Lung (tissue), 11 donors: ENCODE measurements at regions not wholly inside any gene's neighbourhood (a gene's known extent, or its start where the extent isn't known, plus 50 kb on each side); places are given as distances from the start of the nearest gene placed in this dataset.
A peak's percentile ranks its signal among the peaks of the same experiment; 100 is the strongest.

Experiments
- ATAC-seq: fragments of 200-7000 bp; cut with Tn5 transposase; one replicate; pipeline ENCODE4 v1.9.1; 2020; ENCODE audit warnings: moderate number of reproducible peaks; ENCODE audit not compliant: insufficient read depth, low FRiP score
- DNase-seq, 3 donors: peaks; one replicate each; pipeline ENCODE4 v3.0.0-alpha.2; 2013 to 2017
- H3K27ac ChIP-seq, 2 donors: one replicate each; pipeline ENCODE4 v1.5.1; 2013; ENCODE audit warnings: mild to moderate bottlenecking in 2 of 2, moderate library complexity in 2 of 2, control low read depth in 1 of 2, inconsistent platforms in 1 of 2, low read depth in 1 of 2, low read length in 1 of 2
- H3K27me3 ChIP-seq, 3 donors: one replicate each; pipeline ENCODE4 v1.5.1; 2013; ENCODE audit warnings: low read length in 2 of 3; ENCODE audit not compliant: control insufficient read depth in 3 of 3, insufficient read depth in 3 of 3
- H3K36me3 ChIP-seq, 4 donors: one replicate each; pipeline ENCODE4 v1.5.1; 2013; ENCODE audit warnings: low read length in 4 of 4, mild to moderate bottlenecking in 1 of 4, moderate library complexity in 1 of 4; ENCODE audit not compliant: control insufficient read depth in 4 of 4, insufficient read depth in 4 of 4
- H3K4me1 ChIP-seq, 5 donors: one replicate each; pipeline ENCODE4 v1.5.1; 2013; ENCODE audit warnings: low read length in 5 of 5, mild to moderate bottlenecking in 2 of 5, moderate library complexity in 1 of 5; ENCODE audit not compliant: control insufficient read depth in 5 of 5, insufficient read depth in 5 of 5
- H3K4me3 ChIP-seq: one replicate; pipeline ENCODE4 v1.5.1; 2013; ENCODE audit warnings: mild to moderate bottlenecking, control low read depth, moderate library complexity
- H3K9ac ChIP-seq, 2 donors: one replicate each; pipeline ENCODE4 v1.5.1; 2013; ENCODE audit warnings: low read length in 2 of 2, control low read depth in 1 of 2; ENCODE audit not compliant: insufficient read depth in 1 of 2
- H3K9me3 ChIP-seq, 4 donors: one replicate each; pipeline ENCODE4 v1.5.1; 2013; ENCODE audit warnings: low read length in 3 of 4, mild to moderate bottlenecking in 1 of 4, moderate library complexity in 1 of 4; ENCODE audit not compliant: control insufficient read depth in 4 of 4, insufficient read depth in 3 of 4
- WGBS, 2 donors: extraction: QIAGEN DNeasy Blood & Tissue Kit; methylation state at CpG; one replicate each; pipeline ENCODE4 v1.1.7; 2013; 5-methylcytosine and 5-hydroxymethylcytosine counted together
- TF ChIP-seq, protein P1 (sequence below): IDR thresholded peaks from 2 replicates; pipeline ENCODE4 v1.5.1; 2012; ENCODE audit warnings: mild to moderate bottlenecking; ENCODE audit errors: control extremely low read depth, extremely low read depth
- donor health status: control.
- donor health status: control.
- donor health status: Bipolar disorder and iron deficiency.
- donor health status: healthy.
- donor health status: DM: yes; HTN: yes; CAD: no.

GRCh38 chr16:86690970-86691369 lies 112.6 kb downstream of the FOXL1 start:
- no peaks in the 10 kb centered on the region for H3K4me1 ChIP-seq
- TF ChIP-seq, protein P1, sequence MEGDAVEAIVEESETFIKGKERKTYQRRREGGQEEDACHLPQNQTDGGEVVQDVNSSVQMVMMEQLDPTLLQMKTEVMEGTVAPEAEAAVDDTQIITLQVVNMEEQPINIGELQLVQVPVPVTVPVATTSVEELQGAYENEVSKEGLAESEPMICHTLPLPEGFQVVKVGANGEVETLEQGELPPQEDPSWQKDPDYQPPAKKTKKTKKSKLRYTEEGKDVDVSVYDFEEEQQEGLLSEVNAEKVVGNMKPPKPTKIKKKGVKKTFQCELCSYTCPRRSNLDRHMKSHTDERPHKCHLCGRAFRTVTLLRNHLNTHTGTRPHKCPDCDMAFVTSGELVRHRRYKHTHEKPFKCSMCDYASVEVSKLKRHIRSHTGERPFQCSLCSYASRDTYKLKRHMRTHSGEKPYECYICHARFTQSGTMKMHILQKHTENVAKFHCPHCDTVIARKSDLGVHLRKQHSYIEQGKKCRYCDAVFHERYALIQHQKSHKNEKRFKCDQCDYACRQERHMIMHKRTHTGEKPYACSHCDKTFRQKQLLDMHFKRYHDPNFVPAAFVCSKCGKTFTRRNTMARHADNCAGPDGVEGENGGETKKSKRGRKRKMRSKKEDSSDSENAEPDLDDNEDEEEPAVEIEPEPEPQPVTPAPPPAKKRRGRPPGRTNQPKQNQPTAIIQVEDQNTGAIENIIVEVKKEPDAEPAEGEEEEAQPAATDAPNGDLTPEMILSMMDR: no peak
- 89 to 95% methylated on average over 5 of the region's 5 CpGs for WGBS, 2 donors

DNA sequence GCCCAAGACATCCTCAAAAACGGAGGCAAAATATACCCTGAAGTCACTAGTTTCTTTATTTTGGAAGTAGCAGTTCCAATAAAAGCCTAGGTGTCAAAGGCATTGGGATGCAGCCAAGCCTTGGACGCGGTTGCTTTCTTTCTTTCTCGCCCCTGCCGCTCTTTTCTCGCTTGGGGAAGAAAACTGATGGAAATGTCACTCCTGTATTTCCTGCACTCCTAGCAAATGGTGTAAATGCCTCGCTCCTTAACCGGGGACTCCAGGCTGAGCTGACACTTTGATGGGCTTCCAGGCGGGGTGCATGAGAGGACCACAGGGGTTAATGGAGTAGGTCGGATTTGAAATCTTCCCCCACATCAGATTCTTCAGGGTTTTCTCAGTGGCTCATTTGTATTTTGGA lies 114.1 kb downstream of the FOXL1 start:
- Histone ChIP-seq H3K36me3 (no peaks in the 10 kb centered on the region), H3K9ac (no peak overlapping the region), H3K4me3 (no peak overlapping the region), H3K27me3 (peaks cover 4 to 14% (median 5%) of the 10 kb centered on the region in 3 donors), H3K27ac (no peak overlapping the region), H3K9me3 (peaks cover 0 to 4% (median 0%) of the 10 kb centered on the region in 4 donors), H3K4me1 (no peaks in the 10 kb centered on the region)
- ATAC-seq (no peak), DNase-seq (peak in 1 of 3 donors; percentile 15)
- WGBS, 2 donors: 64 to 71% methylated on average over 10 of the region's 10 CpGs
- TF ChIP-seq, protein P1: no peak

More at GRCh38 chr16:86690970-86691369, 112.6 kb downstream of the FOXL1 start:
- Histone ChIP-seq H3K27me3 (peaks cover 4 to 12% (median 5%) of the 10 kb centered on the region in 3 donors), H3K9ac (no peak overlapping the region), H3K9me3 (peaks cover 0 to 2% (median 0%) of the 10 kb centered on the region in 4 donors), H3K27ac (no peak overlapping the region), H3K36me3 (no peaks in the 10 kb centered on the region), H3K4me3 (no peak overlapping the region)
- DNase-seq (no peak), ATAC-seq (no peak)

- ATAC-seq: no peak
- 55 to 58% methylated on average over 5 of the region's 5 CpGs for WGBS, 2 donors
- peaks cover 0 to 4% (median 0%) of the 10 kb centered on the region in 4 donors for H3K9me3 ChIP-seq
- H3K4me3 ChIP-seq: no peak overlapping the region
- no peaks in the 10 kb centered on the region for H3K36me3 ChIP-seq
- TF ChIP-seq, protein P1: no peak
- H3K27me3 ChIP-seq: peaks cover 4 to 14% (median 5%) of the 10 kb centered on the region in 3 donors
- no peak for DNase-seq
- no peak overlapping the region for H3K9ac ChIP-seq
- H3K4me1 ChIP-seq: no peaks in the 10 kb centered on the region
- H3K27ac ChIP-seq: no peak overlapping the region
Observed at GRCh38 chr16:86693033-86693432, 114.7 kb downstream of the FOXL1 start.

DNA sequence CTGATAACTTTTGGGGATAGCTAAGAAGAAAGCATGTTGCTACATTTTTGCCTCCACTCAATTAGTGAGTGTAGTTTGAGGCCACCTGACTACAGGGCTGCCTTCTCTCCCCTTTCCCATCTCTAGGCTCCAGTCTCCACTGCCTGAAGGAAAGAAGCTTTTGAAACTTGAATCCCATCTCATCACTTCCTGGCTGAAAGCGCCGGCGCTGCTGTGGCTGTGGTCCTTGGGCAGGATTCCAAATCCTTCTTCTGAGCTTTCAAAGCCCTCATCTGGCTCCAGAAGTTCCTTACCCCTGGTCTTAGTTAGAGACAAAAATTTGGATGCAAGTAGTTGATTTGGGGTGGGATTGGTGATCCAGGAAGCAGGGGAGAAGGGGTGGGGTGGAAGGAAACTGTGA lies 119.4 kb downstream of the FOXL1 start:
- peaks cover 0 to 13% (median 2%) of the 10 kb centered on the region in 3 donors for H3K27me3 ChIP-seq
- DNase-seq: peak; percentile 51 to 88 (median 67)
- no peak overlapping the region for H3K9ac ChIP-seq
- H3K9me3 ChIP-seq: peaks cover 0 to 4% (median 0%) of the 10 kb centered on the region in 4 donors
- WGBS, 2 donors: 22 to 45% methylated on average over 3 of the region's 3 CpGs
- H3K4me3 ChIP-seq: no peak overlapping the region
- ATAC-seq: no peak
- no peaks in the 10 kb centered on the region for H3K4me1 ChIP-seq
- no peak overlapping the region for H3K27ac ChIP-seq
- TF ChIP-seq, protein P1: no peak
- no peaks in the 10 kb centered on the region for H3K36me3 ChIP-seq
